PC-3 (cell line): ENCODE measurements at regions not wholly inside any gene's neighbourhood (a gene's known extent, or its start where the extent isn't known, plus 50 kb on each side); places are given as distances from the start of the nearest gene placed in this dataset.

Experiments
- ATAC-seq: fragments of 200-7000 bp; cut with Tn5 transposase; 2 replicates; pipeline ENCODE4 v1.9.1; 2020; ENCODE audit warnings: mild to moderate bottlenecking, moderate library complexity
- BruUV-seq: library from RNA; stranded (reverse); fragments of 400-500 nt; replicated peaks from 2 replicates; lab custom pipeline; 2021; lab: Mats Ljungman, UMichigan
- CTCF ChIA-PET: fragments of 300-600 bp; sonication (Branson Sonifier 250); formaldehyde crosslinking; loops from one replicate; lab custom pipeline; 2022; ENCODE audit warnings: antibody characterized with exemption; lab: Charles Lee
- POLR2A ChIA-PET: fragments of 300-600 bp; sonication (Branson Sonifier 250); formaldehyde crosslinking; loops from one replicate; lab custom pipeline; 2022; ENCODE audit warnings: antibody characterized with exemption; ENCODE audit not compliant: unreplicated experiment; lab: Charles Lee
- DNase-seq: peaks from one replicate; pipeline ENCODE4 v3.0.0-alpha.2; 2015
- H2AFZ ChIP-seq: fragments of 300-600 bp; sonication (generic); 2 replicates; pipeline ENCODE4 v1.6.0; 2016; ENCODE audit warnings: antibody characterized with exemption, low read length
- H3F3A ChIP-seq: fragments of 300-600 bp; sonication (generic); one replicate; pipeline ENCODE4 v1.6.0; 2017; ENCODE audit warnings: antibody characterized with exemption, low read length, control low read depth, mild to moderate bottlenecking; ENCODE audit not compliant: unreplicated experiment
- H3K27ac ChIP-seq: fragments of 300-600 bp; sonication (generic); 2 replicates; pipeline ENCODE4 v1.5.1; 2016; ENCODE audit warnings: mild to moderate bottlenecking, low read length
- H3K27me3 ChIP-seq: fragments of 300-600 bp; sonication (generic); 2 replicates; pipeline ENCODE4 v1.6.1; 2016; ENCODE audit warnings: low read length, mixed read lengths
- H3K36me3 ChIP-seq: fragments of 300-600 bp; sonication (generic); 2 replicates; pipeline ENCODE4 v1.6.1; 2016; ENCODE audit warnings: low read depth, mixed run types, low read length, mixed read lengths
- H3K4me1 ChIP-seq: fragments of 300-600 bp; sonication (generic); 2 replicates; pipeline ENCODE4 v1.5.1; 2016; ENCODE audit warnings: low read length; ENCODE audit not compliant: insufficient read depth
- H3K4me2 ChIP-seq: fragments of 300-600 bp; sonication (generic); 2 replicates; pipeline ENCODE4 v1.6.0; 2016; ENCODE audit warnings: low read length
- H3K4me3 ChIP-seq: fragments of 300-600 bp; sonication (generic); 2 replicates; pipeline ENCODE4 v1.5.1; 2016; ENCODE audit warnings: mild to moderate bottlenecking, low read length, mixed read lengths
- H3K79me2 ChIP-seq: fragments of 300-600 bp; sonication (generic); 2 replicates; pipeline ENCODE4 v1.6.1; 2017; ENCODE audit warnings: low read length, mixed read lengths
- H3K9ac ChIP-seq: fragments of 300-600 bp; sonication (generic); 2 replicates; pipeline ENCODE4 v1.6.0; 2016; ENCODE audit warnings: mild to moderate bottlenecking, low read length
- H3K9me2 ChIP-seq: fragments of 300-600 bp; sonication (generic); replicated peaks from 2 replicates; pipeline ENCODE4 v1.6.1; 2016; ENCODE audit warnings: mixed run types, low read length, mixed read lengths
- H3K9me3 ChIP-seq: fragments of 300-600 bp; sonication (generic); 2 replicates; pipeline ENCODE4 v1.6.1; 2016; ENCODE audit warnings: low read length, mixed read lengths
- H4K20me1 ChIP-seq: fragments of 300-600 bp; sonication (generic); 2 replicates; pipeline ENCODE4 v1.6.1; 2016; ENCODE audit warnings: low read length, mixed read lengths
- CTCF ChIP-seq: fragments of 300-600 bp; sonication (generic); conservative IDR thresholded peaks from 2 replicates; pipeline ENCODE4 v1.5.1; 2017; ENCODE audit warnings: antibody characterized with exemption, low read depth, mild to moderate bottlenecking, low read length
- EZH2 ChIP-seq: fragments of 300-600 bp; sonication (generic); IDR thresholded peaks from one replicate; pipeline ENCODE4 v1.6.1; 2017; ENCODE audit warnings: antibody characterized with exemption, mild to moderate bottlenecking, low read length; ENCODE audit not compliant: unreplicated experiment
- EZH2phosphoT487 ChIP-seq: fragments of 300-600 bp; sonication (generic); IDR thresholded peaks from 2 replicates; pipeline ENCODE4 v1.6.1; 2018; ENCODE audit warnings: mild to moderate bottlenecking, antibody characterized with exemption, low read length, borderline replicate concordance
- intact Hi-C: fragments of 100-400 bp; cut with micrococcal nuclease; formaldehyde crosslinking; loops from 2 replicates; pipeline ENCODE4 v1.9.0; 2023

- Histone ChIP-seq H3F3A (no peaks in the 10 kb centered on the region), H3K9ac (no peak overlapping the region), H3K9me2 (no peaks in the 10 kb centered on the region), H3K27me3 (no peaks in the 10 kb centered on the region), H4K20me1 (no peaks in the 10 kb centered on the region), H3K27ac (no peak overlapping the region), H3K4me2 (no peak overlapping the region), H3K36me3 (no peaks in the 10 kb centered on the region), H3K9me3 (no peaks in the 10 kb centered on the region), H3K79me2 (no peaks in the 10 kb centered on the region), H3K4me3 (no peak overlapping the region), H2AFZ (no peak overlapping the region), H3K4me1 (no peaks in the 10 kb centered on the region)
- intact Hi-C loops, result no loop called here
- TF ChIP-seq EZH2 (no peak), EZH2phosphoT487 (no peak)
- CTCF ChIA-PET, result no interaction called here
- POLR2A ChIA-PET, result no interaction called here
- BruUV-seq, result no TSS peak
- DNase-seq (no peak), ATAC-seq (no peak)
Measured at GRCh38 chrX:10983526-10983925, 127.6 kb upstream of the HCCS start.

GRCh38 chrX:10984213-10984612 is 126.9 kb upstream of the HCCS start:
- DNase-seq (no peak), ATAC-seq (no peak)
- no peak overlapping the region for H2AFZ ChIP-seq
- H3K79me2 ChIP-seq, result no peaks in the 10 kb centered on the region
- no peaks in the 10 kb centered on the region for H4K20me1 ChIP-seq
- H3K9me3 ChIP-seq, result no peaks in the 10 kb centered on the region
- no peak overlapping the region for H3K27ac ChIP-seq
- no peak overlapping the region for H3K9ac ChIP-seq
- H3K36me3 ChIP-seq, result no peaks in the 10 kb centered on the region
- CTCF ChIA-PET, result no interaction called here
- H3K9me2 ChIP-seq, result no peaks in the 10 kb centered on the region
- TF ChIP-seq EZH2, result no peak
- no peak for TF ChIP-seq EZH2phosphoT487
- no peak for TF ChIP-seq CTCF
- no peaks in the 10 kb centered on the region for H3K27me3 ChIP-seq
- no peak overlapping the region for H3K4me2 ChIP-seq
- POLR2A ChIA-PET, result no interaction called here
- no peak overlapping the region for H3K4me3 ChIP-seq
- intact Hi-C loops, result no loop called here
- H3K4me1 ChIP-seq, result no peaks in the 10 kb centered on the region
- H3F3A ChIP-seq, result no peaks in the 10 kb centered on the region
- BruUV-seq, result no TSS peak

GRCh38 chrX:10986616-10987015 is 124.5 kb upstream of the HCCS start:
- Histone ChIP-seq H3K27me3 (no peaks in the 10 kb centered on the region), H3K4me3 (no peak overlapping the region), H3K9me3 (no peaks in the 10 kb centered on the region), H4K20me1 (no peaks in the 10 kb centered on the region), H3K9ac (no peak overlapping the region), H3K36me3 (no peaks in the 10 kb centered on the region), H3K79me2 (no peaks in the 10 kb centered on the region), H2AFZ (no peak overlapping the region), H3K27ac (no peak overlapping the region), H3F3A (no peaks in the 10 kb centered on the region), H3K4me1 (no peaks in the 10 kb centered on the region), H3K9me2 (no peaks in the 10 kb centered on the region), H3K4me2 (no peak overlapping the region)
- ATAC-seq (no peak), DNase-seq (no peak)
- intact Hi-C loops, result no loop called here
- CTCF ChIA-PET, result no interaction called here
- BruUV-seq, result no TSS peak
- POLR2A ChIA-PET, result no interaction called here
- TF ChIP-seq CTCF, result no peak
- TF ChIP-seq EZH2, result no peak
- TF ChIP-seq EZH2phosphoT487, result no peak
